ENCODE measurements at regions not wholly inside any gene's neighbourhood (a gene's known extent, or its start where the extent isn't known, plus 50 kb on each side); places are given as distances from the start of the nearest gene placed in this dataset.

- Mint-ChIP-seq H3K36me3 (ENCODE audit: low read depth) (peaks cover 6% of the 10 kb centered on the region), H3K4me3 (no peak overlapping the region), H3K27ac (no peak overlapping the region), H3K4me1 (peaks cover 6% of the 10 kb centered on the region), H3K9me3 (peaks cover 27% of the 10 kb centered on the region), H3K27me3 (no peaks in the 10 kb centered on the region)
- intact Hi-C loops (cut with micrococcal nuclease), result no loop called here
- no peak for DNase-seq
Observed at GRCh38 chr21:14706712-14707510, 160.8 kb upstream of the SAMSN1 start.

- Mint-ChIP-seq H3K4me3 (no peak overlapping the region), H3K27ac (no peak overlapping the region)
- intact Hi-C loops (cut with micrococcal nuclease), result no loop called here
Observed at GRCh38 chr21:14699433-14700407, 153.6 kb upstream of the SAMSN1 start.

GRCh38 chr21:14697769-14698168, 151.7 kb upstream of the SAMSN1 start:
- intact Hi-C loops (cut with micrococcal nuclease), result no loop called here
- Mint-ChIP-seq H3K4me3 (no peak overlapping the region), H3K4me1 (peaks cover 6% of the 10 kb centered on the region), H3K27ac (no peak overlapping the region), H3K36me3 (ENCODE audit: low read depth) (peaks cover 2% of the 10 kb centered on the region), H3K27me3 (no peaks in the 10 kb centered on the region), H3K9me3 (peaks cover 9% of the 10 kb centered on the region)
- no peak for DNase-seq

More at GRCh38 chr21:14699433-14700407, 153.6 kb upstream of the SAMSN1 start:
- no peaks in the 10 kb centered on the region for H3K27me3 Mint-ChIP-seq
- H3K9me3 Mint-ChIP-seq, result peaks cover 17% of the 10 kb centered on the region
- H3K36me3 Mint-ChIP-seq (ENCODE audit: low read depth), result peaks cover 2% of the 10 kb centered on the region
- no peak for DNase-seq
- H3K4me1 Mint-ChIP-seq, result peaks cover 6% of the 10 kb centered on the region

GRCh38 chr21:14694817-14695216, 148.7 kb upstream of the SAMSN1 start:
- Mint-ChIP-seq H3K36me3 (ENCODE audit: low read depth) (peaks cover 2% of the 10 kb centered on the region), H3K27ac (no peak overlapping the region), H3K4me3 (no peak overlapping the region), H3K9me3 (peaks cover 14% of the 10 kb centered on the region), H3K27me3 (no peaks in the 10 kb centered on the region), H3K4me1 (peaks cover 17% of the 10 kb centered on the region)
- intact Hi-C loops (cut with micrococcal nuclease), result no loop called here
- no peak for DNase-seq

GRCh38 chr21:14693997-14694396, 147.9 kb upstream of the SAMSN1 start:
- Mint-ChIP-seq H3K4me1 (peaks cover 13% of the 10 kb centered on the region), H3K9me3 (peaks cover 16% of the 10 kb centered on the region), H3K27ac (no peak overlapping the region), H3K36me3 (ENCODE audit: low read depth) (no peaks in the 10 kb centered on the region), H3K27me3 (no peaks in the 10 kb centered on the region), H3K4me3 (no peak overlapping the region)
- intact Hi-C loops (cut with micrococcal nuclease), result no loop called here
- no peak for DNase-seq

- Mint-ChIP-seq H3K27ac (no peak overlapping the region), H3K4me1 (peaks cover 26% of the 10 kb centered on the region), H3K27me3 (no peaks in the 10 kb centered on the region), H3K4me3 (no peak overlapping the region), H3K36me3 (ENCODE audit: low read depth) (no peaks in the 10 kb centered on the region), H3K9me3 (peaks cover 20% of the 10 kb centered on the region)
- intact Hi-C loops (cut with micrococcal nuclease), result no loop called here
- DNase-seq, result no peak
Observed at GRCh38 chr21:14691914-14692313, 145.8 kb upstream of the SAMSN1 start.

GRCh38 chr21:14690886-14691285, 144.8 kb upstream of the SAMSN1 start:
- intact Hi-C loops (cut with micrococcal nuclease), result no loop called here
- peaks cover 34% of the 10 kb centered on the region for H3K4me1 Mint-ChIP-seq
- H3K36me3 Mint-ChIP-seq (ENCODE audit: low read depth), result no peaks in the 10 kb centered on the region
- peaks cover 16% of the 10 kb centered on the region for H3K9me3 Mint-ChIP-seq
- DNase-seq, result no peak
- H3K27ac Mint-ChIP-seq, result no peak overlapping the region
- no peak overlapping the region for H3K4me3 Mint-ChIP-seq
- no peaks in the 10 kb centered on the region for H3K27me3 Mint-ChIP-seq

- peaks cover 3% of the 10 kb centered on the region for H3K36me3 Mint-ChIP-seq (ENCODE audit: low read depth)
- H3K4me1 Mint-ChIP-seq, result peaks cover 45% of the 10 kb centered on the region
- H3K4me3 Mint-ChIP-seq, result no peak overlapping the region
- H3K27ac Mint-ChIP-seq, result no peak overlapping the region
- H3K27me3 Mint-ChIP-seq, result no peaks in the 10 kb centered on the region
- H3K9me3 Mint-ChIP-seq, result peaks cover 23% of the 10 kb centered on the region
- DNase-seq, result no peak
- intact Hi-C loops (cut with micrococcal nuclease), result loop anchor here (5.0 kb wide), 1 partner anchor 33 kb away; no protein-coding TSS in a partner anchor
Observed at GRCh38 chr21:14688936-14689335, 142.8 kb upstream of the SAMSN1 start.

GRCh38 chr21:14688412-14688811, 142.3 kb upstream of the SAMSN1 start:
- no peak for DNase-seq
- intact Hi-C loops (cut with micrococcal nuclease), result loop anchor here (5.0 kb wide), 1 partner anchor 34 kb away; no protein-coding TSS in a partner anchor
- no peaks in the 10 kb centered on the region for H3K27me3 Mint-ChIP-seq
- peaks cover 4% of the 10 kb centered on the region for H3K36me3 Mint-ChIP-seq (ENCODE audit: low read depth)
- peaks cover 23% of the 10 kb centered on the region for H3K9me3 Mint-ChIP-seq
- no peak overlapping the region for H3K4me3 Mint-ChIP-seq
- no peak overlapping the region for H3K27ac Mint-ChIP-seq
- H3K4me1 Mint-ChIP-seq, result peaks cover 45% of the 10 kb centered on the region

- H3K27me3 Mint-ChIP-seq, result no peaks in the 10 kb centered on the region
- no peak for DNase-seq
- peaks cover 23% of the 10 kb centered on the region for H3K9me3 Mint-ChIP-seq
- peaks cover 50% of the 10 kb centered on the region for H3K4me1 Mint-ChIP-seq
- intact Hi-C loops (cut with micrococcal nuclease), result loop anchor here (5.0 kb wide), 1 partner anchor 35 kb away; no protein-coding TSS in a partner anchor
- peaks cover 5% of the 10 kb centered on the region for H3K36me3 Mint-ChIP-seq (ENCODE audit: low read depth)
- peak overlapping the region; percentile 56 for H3K27ac Mint-ChIP-seq
- no peak overlapping the region for H3K4me3 Mint-ChIP-seq
Observed at GRCh38 chr21:14687268-14687625, 141.1 kb upstream of the SAMSN1 start.

- H3K9me3 Mint-ChIP-seq, result peaks cover 23% of the 10 kb centered on the region
- H3K4me1 Mint-ChIP-seq, result peaks cover 46% of the 10 kb centered on the region
- peak overlapping the region; percentile 25 for H3K4me3 Mint-ChIP-seq
- H3K36me3 Mint-ChIP-seq (ENCODE audit: low read depth), result peaks cover 5% of the 10 kb centered on the region
- DNase-seq, result no peak
- H3K27me3 Mint-ChIP-seq, result no peaks in the 10 kb centered on the region
- intact Hi-C loops (cut with micrococcal nuclease), result loop anchor here (5.0 kb wide), 1 partner anchor 36 kb away; no protein-coding TSS in a partner anchor
- H3K27ac Mint-ChIP-seq, result peak overlapping the region; percentile 31
Observed at GRCh38 chr21:14686466-14687267, 140.6 kb upstream of the SAMSN1 start.

- no peak for DNase-seq
- Mint-ChIP-seq H3K27ac (no peak overlapping the region), H3K4me1 (peaks cover 44% of the 10 kb centered on the region), H3K36me3 (ENCODE audit: low read depth) (peaks cover 5% of the 10 kb centered on the region), H3K9me3 (peaks cover 19% of the 10 kb centered on the region), H3K4me3 (no peak overlapping the region), H3K27me3 (no peaks in the 10 kb centered on the region)
- intact Hi-C loops (cut with micrococcal nuclease), result loop anchor here (5.0 kb wide), 1 partner anchor 37 kb away; no protein-coding TSS in a partner anchor
Observed at GRCh38 chr21:14685568-14685967, 139.5 kb upstream of the SAMSN1 start.

- H3K27ac Mint-ChIP-seq, result peak overlapping the region; percentile 11
- intact Hi-C loops (cut with micrococcal nuclease), result no loop called here
- H3K4me3 Mint-ChIP-seq, result no peak overlapping the region
- H3K4me1 Mint-ChIP-seq, result peaks cover 41% of the 10 kb centered on the region
- no peak for DNase-seq
- H3K36me3 Mint-ChIP-seq (ENCODE audit: low read depth), result peaks cover 5% of the 10 kb centered on the region
- H3K9me3 Mint-ChIP-seq, result peaks cover 19% of the 10 kb centered on the region
- H3K27me3 Mint-ChIP-seq, result no peaks in the 10 kb centered on the region
Observed at GRCh38 chr21:14684071-14684470, 138.0 kb upstream of the SAMSN1 start.
